H1 (cell line): ENCODE measurements at regions not wholly inside any gene's neighbourhood (a gene's known extent, or its start where the extent isn't known, plus 50 kb on each side); places are given as distances from the start of the nearest gene placed in this dataset.

ENCODE experiments used
- BACH1 ChIP-seq: IDR thresholded peaks from 2 replicates; pipeline ENCODE4 v1.6.1; 2012; ENCODE audit warnings: low read length, improper control_type of control experiment
- GABPA ChIP-seq: IDR thresholded peaks from 2 replicates; pipeline ENCODE4 v1.6.1; 2011; ENCODE audit warnings: mild to moderate bottlenecking, low read length, moderate library complexity, borderline replicate concordance; ENCODE audit not compliant: insufficient read depth
- PHF8 ChIP-seq: fragments of 200-600 bp; sonication (generic); conservative IDR thresholded peaks from 2 replicates; pipeline ENCODE4 v1.7.1; 2012; ENCODE audit warnings: low read depth, mild to moderate bottlenecking, inconsistent platforms, low read length, moderate library complexity
- POLR2A ChIP-seq, 2 experiments: IDR thresholded peaks; 1 replicate in 1 of 2; 2 replicates in 1 of 2; pipeline ENCODE4 v1.6.1; 2011; ENCODE audit warnings: low read depth in 2 of 2, low read length in 2 of 2, mild to moderate bottlenecking in 2 of 2; ENCODE audit errors: control extremely low read depth in 1 of 2
- RFX5 ChIP-seq: IDR thresholded peaks from 2 replicates; pipeline ENCODE4 v1.6.1; 2011; ENCODE audit warnings: low read depth, low read length, improper control_type of control experiment, borderline replicate concordance
- TF ChIP-seq, protein P1 (sequence below): IDR thresholded peaks from 2 replicates; pipeline ENCODE4 v1.6.1; 2011; ENCODE audit warnings: low read depth, mild to moderate bottlenecking, low read length; ENCODE audit not compliant: insufficient read depth

DNA sequence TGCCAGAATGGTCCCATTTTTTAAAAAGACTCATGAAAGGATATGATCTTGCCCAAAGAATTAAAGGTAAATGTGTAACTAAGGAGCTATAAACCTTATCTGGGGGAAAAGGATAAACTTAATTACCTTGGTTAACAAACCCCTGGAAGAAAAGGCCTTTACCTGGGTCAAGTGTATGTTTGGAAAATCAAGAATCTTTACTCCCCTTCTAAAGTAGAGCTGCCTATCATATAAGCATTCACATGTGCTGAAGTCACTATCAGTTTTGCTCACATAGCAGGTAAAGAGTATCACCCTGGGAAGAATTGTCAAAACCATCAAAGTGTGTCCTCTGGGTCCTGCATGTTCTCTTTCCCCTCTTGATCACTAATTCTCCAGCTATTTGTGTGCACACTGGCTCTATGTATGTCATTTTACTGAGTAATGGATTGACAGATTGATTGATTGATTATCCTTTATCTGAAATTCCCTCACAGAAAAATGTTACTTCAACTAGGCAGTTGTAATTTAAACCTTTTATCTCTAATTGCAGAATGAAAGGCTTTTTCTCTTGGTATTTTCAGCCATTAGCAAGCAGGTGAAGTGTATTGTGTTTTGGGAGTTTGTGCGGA lies 199.4 kb downstream of the NOL4 start (continued):
- TF ChIP-seq, protein P1, sequence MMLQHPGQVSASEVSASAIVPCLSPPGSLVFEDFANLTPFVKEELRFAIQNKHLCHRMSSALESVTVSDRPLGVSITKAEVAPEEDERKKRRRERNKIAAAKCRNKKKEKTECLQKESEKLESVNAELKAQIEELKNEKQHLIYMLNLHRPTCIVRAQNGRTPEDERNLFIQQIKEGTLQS, result no peak
- no peak for TF ChIP-seq PHF8
- no peak for TF ChIP-seq GABPA
- no peak for TF ChIP-seq BACH1
- no peak for TF ChIP-seq POLR2A (IDR thresholded peaks at IDR 0.05; ENCODE audit: control extremely low read depth in 1 of 2, low read depth in 2 of 2, low read length in 2 of 2)
- no peak for TF ChIP-seq RFX5
